ENCODE measurements at regions not wholly inside any gene's neighbourhood (a gene's known extent, or its start where the extent isn't known, plus 50 kb on each side); places are given as distances from the start of the nearest gene placed in this dataset.

- no peak for TF ChIP-seq CTCF (IDR thresholded peaks at IDR 0.05; ENCODE audit: low read length)
- TF ChIP-seq EZH2 (optimal IDR thresholded peaks at IDR 0.05; ENCODE audit: low read depth, low read length) = no peak
- no peak for TF ChIP-seq EZH2phosphoT487 (IDR thresholded peaks at IDR 0.05; ENCODE audit: low read length)
Measured at GRCh38 chr2:199136681-199137080, 321.1 kb downstream of the SATB2 start.
